Caki2 (cell line): ENCODE measurements at regions not wholly inside any gene's neighbourhood (a gene's known extent, or its start where the extent isn't known, plus 50 kb on each side); places are given as distances from the start of the nearest gene placed in this dataset.
"Not testable (repeated sequence)": the region's sequence is repeated elsewhere in the genome, so short reads cannot be mapped to it uniquely, and the experiment has no call there.

Experiments used
- DNase-seq: peaks from one replicate; pipeline ENCODE4 v3.0.0-alpha.2; 2015; ENCODE audit warnings: low read depth
- in situ Hi-C: cut with HindIII; loops from 2 replicates; pipeline ENCODE4 v1.10.0; 2016; ENCODE audit warnings: low sequenced_read_pairs, low pct_unique_long_range_greater_than_20kb, mixed read lengths

DNA sequence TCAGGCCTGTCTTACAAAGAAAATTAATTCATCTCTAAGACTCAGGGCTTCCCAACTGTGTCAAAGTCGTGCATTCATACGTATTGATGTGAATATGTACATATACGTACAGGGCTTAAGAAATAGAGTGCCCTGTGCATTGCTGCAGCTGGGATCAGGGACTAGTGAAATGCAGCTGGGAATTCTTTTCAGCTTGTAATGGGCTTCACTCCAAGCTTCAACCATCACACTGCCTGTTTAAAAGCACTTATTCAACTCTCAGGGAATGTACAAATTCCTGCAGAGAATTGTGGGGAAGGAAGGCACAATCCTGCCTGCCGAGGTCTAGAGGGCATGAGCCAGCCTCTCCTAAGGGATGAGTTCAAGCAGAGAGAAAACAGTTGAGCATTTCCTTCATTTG is 59.6 kb upstream of the MAN2A1 start:
- in situ Hi-C loops, result no loop called here
- DNase-seq, result no peak

DNA sequence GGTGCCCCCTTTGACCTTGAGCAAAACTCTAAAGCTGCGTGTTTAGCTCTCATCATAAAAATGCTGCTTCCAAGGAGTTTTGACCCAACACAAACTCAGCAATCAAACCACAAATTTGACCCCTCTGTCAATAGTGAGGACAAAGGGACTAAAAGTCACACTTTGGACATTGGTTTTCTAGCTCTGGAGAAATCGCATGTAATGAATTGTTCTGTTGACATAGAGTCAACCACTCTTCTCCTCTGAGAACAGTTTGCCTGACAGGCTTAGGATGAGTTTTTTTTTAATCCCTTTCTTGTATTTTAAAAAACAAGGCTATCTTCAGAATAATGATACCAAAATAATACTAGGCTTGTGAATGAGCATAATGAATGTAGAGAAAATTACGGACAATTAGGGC is 61.1 kb upstream of the MAN2A1 start:
- DNase-seq, result no peak
- in situ Hi-C loops, result no loop called here

DNA sequence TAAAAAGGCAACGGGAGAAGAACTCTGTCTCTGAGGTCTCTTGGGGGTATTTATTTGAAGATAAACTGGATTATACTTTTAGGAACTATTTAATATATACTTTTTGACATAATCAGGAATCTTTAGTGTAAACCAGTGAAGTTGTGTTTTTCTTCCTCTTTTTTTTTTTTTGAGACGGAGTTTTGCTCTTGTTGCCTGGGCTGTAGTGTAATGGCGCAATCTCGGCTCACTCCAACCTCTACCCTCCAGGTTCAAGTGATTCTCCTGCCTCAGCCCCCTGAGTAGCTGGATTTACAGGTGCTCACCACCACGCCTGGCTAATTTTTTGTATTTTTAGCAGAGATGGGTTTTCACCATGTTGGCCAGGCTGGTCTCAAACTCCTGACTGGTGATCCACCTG is 68.5 kb upstream of the MAN2A1 start:
- DNase-seq, in situ Hi-C loops: not testable (repeated sequence)

DNA sequence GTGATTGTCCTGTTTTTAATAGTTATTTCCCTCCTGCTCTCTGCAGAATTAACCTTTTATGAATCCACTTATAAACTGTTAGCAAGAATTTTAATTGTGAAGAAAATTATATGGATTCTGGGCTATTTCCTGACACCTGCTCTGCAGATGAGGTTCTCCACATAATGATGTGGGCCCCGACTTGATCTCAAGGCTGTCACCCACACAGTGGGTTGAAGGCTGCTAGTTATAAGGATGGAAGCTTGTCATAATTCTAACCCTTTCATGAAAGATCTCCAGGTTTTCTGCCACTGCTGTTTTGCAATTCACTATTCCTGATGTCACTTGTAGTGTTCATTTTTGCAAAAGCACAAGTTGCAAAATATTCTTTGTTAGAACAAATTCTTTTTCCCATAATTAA is 69.1 kb upstream of the MAN2A1 start:
- in situ Hi-C loops, result no loop called here
- DNase-seq, result no peak

DNA sequence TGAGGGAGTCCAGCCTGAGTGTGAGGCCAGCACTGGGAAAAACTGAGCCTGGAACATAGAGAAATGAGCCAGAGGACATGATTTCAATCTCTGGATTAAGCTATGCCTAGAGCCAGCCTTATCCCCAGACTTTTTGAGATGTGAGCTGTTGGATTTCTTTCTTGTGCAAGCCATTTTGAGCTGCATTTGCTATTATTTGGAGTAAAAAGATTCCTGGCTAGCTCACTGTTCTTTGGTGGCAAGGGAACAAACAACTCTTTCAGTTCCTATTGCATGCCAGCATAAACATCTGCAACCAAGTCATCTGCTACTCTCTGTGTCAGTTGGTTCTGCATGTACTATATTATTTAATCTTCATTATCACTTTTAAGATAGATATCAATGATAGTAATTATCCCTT is 70.1 kb upstream of the MAN2A1 start:
- DNase-seq, result no peak
- in situ Hi-C loops, result no loop called here

DNA sequence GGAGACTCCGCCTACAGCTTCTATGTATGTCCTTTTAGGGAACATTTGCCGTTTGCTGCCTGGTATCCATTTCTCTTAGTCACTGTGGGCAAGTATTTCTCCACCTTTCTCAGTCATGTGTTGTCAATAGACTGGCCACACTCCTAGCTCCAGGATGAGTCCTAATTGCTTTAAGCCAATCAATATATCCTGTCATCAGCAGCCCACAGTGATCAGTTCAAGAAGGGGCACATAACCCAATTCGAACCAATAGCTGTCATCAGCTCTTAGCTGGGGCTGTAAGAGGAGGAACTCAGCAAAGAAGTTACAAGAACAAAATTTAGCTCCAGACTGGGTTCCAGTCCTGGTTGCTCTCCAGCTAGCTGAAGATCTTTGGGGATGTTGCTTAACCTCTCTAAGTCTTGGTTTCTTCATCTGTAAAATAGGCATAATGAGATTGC is 70.7 kb upstream of the MAN2A1 start:
- in situ Hi-C loops, result no loop called here
- no peak for DNase-seq

DNA sequence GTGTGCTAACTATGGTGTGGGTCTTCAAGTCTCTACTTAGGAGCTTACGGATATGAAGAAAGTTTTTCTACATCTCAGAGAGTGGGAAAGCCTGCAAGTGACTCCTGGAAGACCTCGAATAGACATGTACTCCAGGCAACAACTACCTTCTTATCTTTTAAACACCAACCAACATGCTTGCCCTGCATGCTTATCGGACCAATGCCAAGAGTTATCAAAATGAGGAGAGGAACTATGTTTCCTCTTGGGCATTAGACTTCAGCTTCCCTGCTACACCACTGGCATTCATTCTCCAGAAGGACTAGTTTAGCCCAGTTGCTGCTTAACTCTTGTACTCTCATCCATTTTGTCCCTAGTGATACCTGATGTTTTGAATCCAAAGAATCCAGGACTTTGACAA is 74.7 kb upstream of the MAN2A1 start:
- in situ Hi-C loops, result no loop called here
- no peak for DNase-seq

DNA sequence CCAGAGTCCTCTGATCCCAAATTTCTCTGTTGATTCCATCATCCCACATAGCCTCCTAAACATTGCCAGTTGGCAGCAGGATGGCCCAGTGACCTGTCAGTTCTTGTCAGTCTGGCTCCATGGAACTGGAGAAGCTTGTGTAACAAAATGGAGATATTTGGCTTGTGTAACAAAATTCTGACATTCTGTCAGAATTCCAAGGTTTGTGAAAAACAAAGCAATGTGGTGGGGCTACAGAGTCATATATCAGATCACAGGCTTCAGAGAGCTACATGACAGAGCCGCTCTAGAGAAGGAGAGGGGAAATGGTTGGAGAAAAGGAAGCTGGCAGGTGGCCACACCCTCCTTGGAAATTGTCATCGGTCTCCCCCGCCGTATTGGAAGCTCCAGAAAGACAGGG is 75.4 kb upstream of the MAN2A1 start:
- no peak for DNase-seq
- in situ Hi-C loops, result no loop called here

DNA sequence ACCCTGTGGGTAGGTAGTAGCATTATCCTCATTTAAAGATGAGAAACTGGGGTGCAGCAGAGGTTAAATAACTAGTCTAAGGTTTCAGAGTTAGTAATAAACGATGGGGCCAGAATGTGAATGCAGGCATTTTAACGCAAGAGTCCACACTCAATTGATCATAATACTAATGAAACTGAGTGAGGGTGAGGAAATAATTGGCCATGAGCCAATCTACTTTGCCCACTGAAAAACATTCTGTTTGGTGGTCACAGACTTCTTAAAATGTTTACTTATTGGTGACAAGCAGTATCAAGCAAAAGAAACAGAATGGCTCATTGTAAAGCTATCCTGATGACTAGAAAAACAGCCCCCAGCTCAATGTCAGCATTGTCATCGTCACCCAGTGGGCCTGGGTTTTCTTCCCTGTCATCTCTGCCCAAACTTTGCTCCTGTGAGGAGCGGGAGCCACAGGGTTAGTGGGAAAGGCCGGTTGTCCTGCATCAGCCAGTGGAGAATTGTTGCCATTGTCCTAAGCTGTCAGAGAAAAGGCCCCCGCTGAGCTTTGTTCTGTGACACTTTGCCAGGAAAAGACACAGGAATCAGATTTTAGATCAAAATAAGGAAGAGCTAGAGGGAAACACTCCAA is 77.3 kb upstream of the MAN2A1 start:
- in situ Hi-C loops, result no loop called here
- DNase-seq, result no peak

DNA sequence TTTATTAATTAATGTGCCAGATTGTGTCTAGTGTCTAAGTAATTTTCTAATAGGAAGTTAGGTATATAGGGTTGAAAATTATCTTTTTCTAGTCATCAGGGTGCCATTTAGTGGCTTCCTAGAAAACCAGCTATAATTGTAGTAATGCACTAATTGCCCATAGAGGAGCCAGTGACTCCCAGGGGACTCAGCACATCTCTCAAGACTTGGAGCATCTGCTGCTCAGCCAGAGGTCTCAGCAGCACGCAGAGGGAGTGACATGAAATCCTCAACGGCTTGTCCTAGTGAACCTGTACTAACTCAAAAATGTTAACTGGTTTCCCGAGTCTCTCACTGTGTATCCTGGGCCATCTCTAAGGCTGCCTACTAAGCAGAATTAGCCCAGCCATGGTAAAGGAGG is 78.2 kb upstream of the MAN2A1 start:
- in situ Hi-C loops, result no loop called here
- no peak for DNase-seq

DNA sequence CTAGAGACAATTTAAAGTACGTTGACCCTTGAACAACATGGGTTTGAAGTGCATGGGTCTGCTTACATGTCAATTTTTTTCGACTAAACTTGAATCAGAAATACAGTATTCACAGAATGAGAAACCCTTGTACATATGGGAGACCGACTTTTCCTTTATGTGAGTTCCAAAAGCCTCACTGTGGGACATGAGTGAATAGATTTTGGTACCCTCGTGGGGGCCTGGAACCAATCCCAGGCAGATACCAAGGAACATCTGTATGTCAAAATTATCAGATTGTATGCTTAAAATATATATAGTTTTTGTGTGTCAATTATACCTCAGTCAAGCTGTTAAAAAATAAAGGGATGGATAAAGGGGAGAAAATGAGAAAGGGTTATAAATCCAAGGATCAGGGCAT is 78.7 kb upstream of the MAN2A1 start:
- in situ Hi-C loops, result no loop called here
- DNase-seq, result no peak

DNA sequence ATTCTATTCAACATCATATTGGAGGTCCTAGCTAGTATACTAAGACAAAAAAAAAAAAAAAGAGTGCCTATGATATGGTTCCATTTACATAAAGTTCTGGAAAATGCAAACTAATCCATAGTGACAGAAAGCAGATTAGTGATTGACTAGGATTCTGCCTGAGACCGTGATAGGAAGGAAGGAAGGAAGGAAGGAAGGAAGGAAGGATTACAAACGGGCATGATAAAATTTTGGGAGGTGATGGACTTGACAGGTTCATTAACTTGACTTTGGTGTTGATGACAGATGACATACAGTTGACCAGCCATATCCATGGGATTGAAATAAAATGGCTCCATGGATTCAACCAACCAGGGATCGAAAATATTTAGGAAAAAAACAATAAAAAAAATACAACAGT is 79.1 kb upstream of the MAN2A1 start:
- no peak for DNase-seq
- in situ Hi-C loops, result no loop called here

DNA sequence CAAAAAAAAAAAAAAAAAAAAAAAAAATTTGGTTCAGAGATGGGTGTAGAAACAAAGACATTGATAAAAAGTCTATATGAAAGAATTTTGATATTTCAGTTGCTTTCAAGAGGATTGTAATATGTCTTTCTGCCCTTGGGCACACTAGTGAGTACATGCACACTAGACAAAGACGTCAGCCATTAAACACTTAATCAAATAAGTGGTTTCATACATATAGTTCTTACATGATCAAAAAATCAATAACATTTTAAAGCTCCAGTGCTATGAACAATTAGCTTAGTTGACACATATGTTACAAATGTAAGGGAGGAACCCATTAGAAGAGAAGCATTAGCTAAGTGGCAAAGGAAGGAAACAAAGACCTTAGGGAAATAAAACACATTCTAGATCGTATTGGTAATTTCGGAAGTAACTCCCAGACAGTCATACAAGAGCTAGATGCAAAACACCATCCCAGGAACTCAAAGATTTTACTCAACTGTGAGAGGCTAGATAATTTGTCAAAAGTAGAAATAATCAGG is 84.5 kb upstream of the MAN2A1 start:
- in situ Hi-C loops, result no loop called here
- no peak for DNase-seq

DNA sequence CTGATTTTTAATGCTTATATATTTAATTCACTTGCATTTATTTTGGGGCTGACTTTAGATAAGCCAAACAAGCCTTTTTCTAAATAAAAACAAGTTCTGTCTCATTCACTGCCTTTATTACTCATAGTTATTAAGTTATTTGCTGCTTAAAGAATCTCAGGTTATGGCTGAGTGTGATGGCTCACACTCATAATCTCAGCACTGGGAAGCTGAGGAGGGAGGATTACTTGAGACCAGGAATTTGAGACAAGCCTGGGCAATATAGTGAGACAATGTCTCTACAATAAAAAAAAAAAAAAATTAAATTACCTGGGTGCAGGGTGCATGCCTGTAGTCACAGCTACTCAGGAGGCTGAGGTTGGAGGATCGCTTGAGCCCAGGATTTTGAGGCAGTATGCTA is 85.0 kb upstream of the MAN2A1 start:
- in situ Hi-C loops, result no loop called here
- no peak for DNase-seq

DNA sequence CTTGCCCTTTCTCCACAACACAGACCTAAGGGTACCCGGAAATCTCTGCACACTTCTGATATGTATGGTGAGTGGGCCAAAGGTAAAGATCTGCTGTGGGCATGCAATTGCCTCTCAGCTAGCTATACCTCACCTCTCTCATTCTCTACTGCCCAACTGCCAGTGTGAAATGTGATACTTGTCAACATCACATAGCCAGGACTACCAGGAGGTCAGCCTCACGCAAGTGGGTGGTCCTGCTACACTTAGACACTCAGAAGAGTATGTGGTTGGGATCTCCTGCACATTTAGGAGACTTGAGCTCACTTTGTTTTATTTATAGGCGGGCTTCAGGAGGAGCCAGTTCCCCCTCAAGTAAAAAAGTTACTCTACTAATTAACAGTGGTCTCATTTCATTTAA is 88.0 kb upstream of the MAN2A1 start:
- in situ Hi-C loops, result no loop called here
- DNase-seq, result no peak

DNA sequence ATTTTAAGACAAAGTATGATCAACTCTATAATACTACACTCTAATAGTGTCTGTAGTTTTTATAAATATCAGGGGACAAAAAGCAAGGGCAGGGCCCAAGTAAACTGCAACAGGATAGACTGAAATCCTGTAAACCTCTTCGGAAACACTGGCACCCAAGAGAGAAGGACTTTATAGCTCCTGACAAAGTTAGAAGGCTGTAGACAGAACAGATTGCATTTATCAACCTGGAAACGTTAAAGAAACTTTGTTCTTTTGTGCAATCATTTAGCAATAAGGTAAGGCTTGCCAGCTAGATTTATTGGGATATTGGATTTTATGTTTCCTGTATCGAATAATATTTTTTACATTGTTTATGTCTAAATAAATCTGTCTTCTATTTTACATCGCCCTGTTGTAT is 91.8 kb upstream of the MAN2A1 start:
- in situ Hi-C loops, result no loop called here

DNA sequence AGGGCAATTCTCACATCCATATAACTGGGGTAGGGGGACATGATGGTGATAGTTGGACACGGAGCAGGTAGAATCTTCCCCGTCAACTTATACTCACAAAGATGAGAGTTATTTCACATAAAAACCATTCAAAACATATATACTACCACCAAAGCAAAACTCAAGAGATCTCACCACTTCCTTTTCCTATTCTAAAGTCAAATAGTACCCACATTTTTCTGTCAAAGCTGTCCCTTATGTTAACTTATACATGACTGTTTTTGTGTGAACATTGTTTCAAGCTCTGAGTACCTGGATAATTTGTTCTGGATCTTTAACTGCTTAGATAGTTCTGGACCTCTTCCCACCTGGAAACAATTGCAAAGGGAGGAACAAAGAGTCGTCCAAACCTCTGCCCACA is 95.5 kb upstream of the MAN2A1 start:
- DNase-seq, result no peak
- in situ Hi-C loops, result no loop called here

More for the DNA sequence above, 91.8 kb upstream of the MAN2A1 start:
- DNase-seq, result no peak

DNA sequence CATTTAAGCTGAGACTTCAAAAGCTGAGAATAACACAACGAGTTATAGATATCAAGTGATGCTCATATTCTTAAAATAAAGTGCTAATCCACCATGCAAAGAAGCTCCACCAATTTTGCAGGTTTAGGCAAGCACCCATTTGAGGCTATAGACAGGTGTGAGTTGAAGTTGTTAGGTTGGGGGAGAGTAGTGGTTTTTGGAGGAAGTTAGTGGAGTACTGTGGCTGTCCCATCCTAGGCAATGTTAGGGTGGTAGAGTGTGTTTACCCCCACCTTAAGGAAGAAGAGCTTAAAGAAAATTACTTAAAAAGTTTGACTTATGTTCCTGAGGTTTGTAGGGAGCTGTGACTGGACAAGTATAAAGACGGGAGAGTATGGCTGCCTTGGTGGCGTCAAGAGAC is 98.9 kb upstream of the MAN2A1 start:
- DNase-seq, result no peak
- in situ Hi-C loops, result no loop called here

DNA sequence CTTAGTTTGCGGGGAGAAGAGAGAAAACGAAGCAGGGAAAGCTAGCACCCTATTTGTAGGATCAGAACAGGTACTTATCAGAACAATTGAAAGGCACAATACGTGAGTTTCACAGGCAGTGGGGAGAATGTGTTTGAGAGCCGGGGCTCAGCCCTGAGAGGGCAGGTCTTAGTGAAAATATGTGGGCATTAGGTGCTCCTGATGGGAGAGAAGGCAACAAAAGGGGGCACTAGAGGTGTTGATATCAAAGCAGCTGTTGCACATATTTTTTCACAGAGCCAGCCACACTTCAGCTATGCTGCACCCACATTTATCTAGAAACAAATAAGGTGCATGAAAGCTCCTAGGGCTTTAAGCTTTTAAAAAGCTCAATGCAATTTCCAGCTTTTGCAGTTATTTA is 99.7 kb upstream of the MAN2A1 start:
- in situ Hi-C loops, result no loop called here
- no peak for DNase-seq

DNA sequence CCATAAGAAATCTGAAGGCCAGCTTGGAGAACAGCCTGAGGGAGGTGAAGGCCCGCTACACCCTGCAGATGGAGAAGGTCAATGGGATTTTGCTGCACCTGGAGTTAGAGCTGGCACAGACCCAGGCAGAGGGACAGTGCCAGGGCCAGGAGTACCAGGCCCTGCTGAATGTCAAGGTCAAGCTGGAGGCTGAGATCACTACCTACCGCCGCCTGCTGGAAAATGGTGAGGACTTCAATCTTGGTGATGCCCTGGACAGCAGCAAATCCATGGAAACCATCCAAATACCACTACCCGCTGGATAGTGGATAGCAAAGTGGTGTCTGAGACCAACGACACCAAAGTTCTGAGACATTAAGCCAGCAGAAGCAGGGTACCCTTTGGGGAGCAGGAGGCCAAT is 100.5 kb upstream of the MAN2A1 start:
- in situ Hi-C loops, result no loop called here
- DNase-seq, result no peak
